T-helper 17 cell (primary cell): ENCODE measurements at regions not wholly inside any gene's neighbourhood (a gene's known extent, or its start where the extent isn't known, plus 50 kb on each side); places are given as distances from the start of the nearest gene placed in this dataset.
"Not testable (repeated sequence)": the region's sequence is repeated elsewhere in the genome, so short reads cannot be mapped to it uniquely, and the experiment has no call there.

ENCODE experiments used
- ATAC-seq: fragments of 150-1000 bp; cut with Tn5 transposase; 2 replicates; pipeline ENCODE4 v1.10.0; 2021; ENCODE audit warnings: mild to moderate bottlenecking, moderate library complexity
- DNase-seq, 3 donors: peaks; one replicate each; pipeline versions ENCODE4 v3.0.0 to v3.0.0-alpha.2; 2020 to 2021
- H3K9me3 ChIP-seq: one replicate; pipeline ENCODE4 v1.7.0; 2013; ENCODE audit warnings: low read length, mild to moderate bottlenecking; ENCODE audit not compliant: control insufficient read depth, poor library complexity, severe bottlenecking
- H3K27ac Mint-ChIP-seq: one replicate; pipeline ENCODE4 v1.8.0; 2022; ENCODE audit warnings: mild to moderate bottlenecking, moderate library complexity, mixed read lengths
- H3K27me3 Mint-ChIP-seq: one replicate; pipeline ENCODE4 v1.8.0; 2022; ENCODE audit warnings: mixed read lengths
- H3K36me3 Mint-ChIP-seq: one replicate; pipeline ENCODE4 v1.8.0; 2022; ENCODE audit warnings: low read depth, mixed read lengths
- H3K4me1 Mint-ChIP-seq: one replicate; pipeline ENCODE4 v1.8.0; 2022; ENCODE audit warnings: mild to moderate bottlenecking, mixed read lengths
- H3K4me3 Mint-ChIP-seq: one replicate; pipeline ENCODE4 v1.8.0; 2022; ENCODE audit warnings: mild to moderate bottlenecking, moderate library complexity, mixed read lengths

GRCh38 chr17:31770501-31770900 is 88.5 kb downstream of the COPRS start:
- not testable (repeated sequence) for ATAC-seq, H3K27ac Mint-ChIP-seq, H3K4me1 Mint-ChIP-seq, H3K27me3 Mint-ChIP-seq, H3K9me3 ChIP-seq, DNase-seq, H3K4me3 Mint-ChIP-seq, H3K36me3 Mint-ChIP-seq

GRCh38 chr17:31761836-31762510 is 97.1 kb downstream of the COPRS start:
- peaks cover 35% of the 10 kb centered on the region for H3K27me3 Mint-ChIP-seq
- H3K4me3 Mint-ChIP-seq, H3K36me3 Mint-ChIP-seq, H3K27ac Mint-ChIP-seq, H3K4me1 Mint-ChIP-seq, H3K9me3 ChIP-seq, DNase-seq, ATAC-seq: not testable (repeated sequence)

- ATAC-seq (no peak), DNase-seq (no peak)
- Mint-ChIP-seq H3K4me3 (no peak overlapping the region), H3K4me1 (no peaks in the 10 kb centered on the region), H3K27me3 (peaks cover 30% of the 10 kb centered on the region), H3K36me3 (peaks cover 2% of the 10 kb centered on the region), H3K27ac (no peak overlapping the region)
- H3K9me3 ChIP-seq, result no peaks in the 10 kb centered on the region
Measured at GRCh38 chr17:31758646-31759045, 100.4 kb downstream of the COPRS start.

- H3K27ac Mint-ChIP-seq, result no peak overlapping the region
- H3K27me3 Mint-ChIP-seq, result peaks cover 21% of the 10 kb centered on the region
- ATAC-seq (no peak), DNase-seq (no peak)
- H3K4me1 Mint-ChIP-seq, result no peaks in the 10 kb centered on the region
- H3K4me3 Mint-ChIP-seq, result no peak overlapping the region
- no peaks in the 10 kb centered on the region for H3K9me3 ChIP-seq
- peaks cover 2% of the 10 kb centered on the region for H3K36me3 Mint-ChIP-seq
Measured at GRCh38 chr17:31757097-31757496, 101.9 kb downstream of the COPRS start.

- no peak overlapping the region for H3K4me3 Mint-ChIP-seq
- DNase-seq, result no peak
- peaks cover 2% of the 10 kb centered on the region for H3K36me3 Mint-ChIP-seq
- peaks cover 6% of the 10 kb centered on the region for H3K27me3 Mint-ChIP-seq
- no peak overlapping the region for H3K27ac Mint-ChIP-seq
- H3K4me1 Mint-ChIP-seq, result no peaks in the 10 kb centered on the region
- no peaks in the 10 kb centered on the region for H3K9me3 ChIP-seq
- ATAC-seq, result no peak
Measured at GRCh38 chr17:31754239-31754945, 104.7 kb downstream of the COPRS start.

- no peak for DNase-seq
- H3K4me1 Mint-ChIP-seq, result no peaks in the 10 kb centered on the region
- no peaks in the 10 kb centered on the region for H3K9me3 ChIP-seq
- no peak overlapping the region for H3K4me3 Mint-ChIP-seq
- ATAC-seq, result no peak
- H3K27ac Mint-ChIP-seq, result no peak overlapping the region
- peaks cover 2% of the 10 kb centered on the region for H3K36me3 Mint-ChIP-seq
- H3K27me3 Mint-ChIP-seq, result peaks cover 6% of the 10 kb centered on the region
Measured at GRCh38 chr17:31753011-31753410, 106.0 kb downstream of the COPRS start.

- H3K9me3 ChIP-seq, result no peaks in the 10 kb centered on the region
- Mint-ChIP-seq H3K27ac (no peak overlapping the region), H3K36me3 (peaks cover 2% of the 10 kb centered on the region), H3K4me1 (no peaks in the 10 kb centered on the region), H3K27me3 (peaks cover 6% of the 10 kb centered on the region), H3K4me3 (no peak overlapping the region)
- no peak for ATAC-seq
- no peak for DNase-seq
Measured at GRCh38 chr17:31752584-31752983, 106.5 kb downstream of the COPRS start.

- no peak overlapping the region for H3K4me3 Mint-ChIP-seq
- peaks cover 2% of the 10 kb centered on the region for H3K36me3 Mint-ChIP-seq
- DNase-seq, result no peak
- no peak for ATAC-seq
- no peaks in the 10 kb centered on the region for H3K9me3 ChIP-seq
- peaks cover 13% of the 10 kb centered on the region for H3K27me3 Mint-ChIP-seq
- H3K27ac Mint-ChIP-seq, result no peak overlapping the region
- H3K4me1 Mint-ChIP-seq, result no peaks in the 10 kb centered on the region
Measured at GRCh38 chr17:31750578-31750977, 108.5 kb downstream of the COPRS start.

- Mint-ChIP-seq H3K27me3 (peaks cover 15% of the 10 kb centered on the region), H3K4me3 (no peak overlapping the region), H3K27ac (no peak overlapping the region), H3K4me1 (no peaks in the 10 kb centered on the region), H3K36me3 (no peaks in the 10 kb centered on the region)
- ATAC-seq, result no peak
- DNase-seq, result no peak
- H3K9me3 ChIP-seq, result no peaks in the 10 kb centered on the region
Measured at GRCh38 chr17:31748881-31749280, 110.2 kb downstream of the COPRS start.

GRCh38 chr17:31746884-31747495 is 112.1 kb downstream of the COPRS start:
- Mint-ChIP-seq H3K27ac (no peak overlapping the region), H3K4me3 (no peak overlapping the region), H3K27me3 (peaks cover 24% of the 10 kb centered on the region), H3K36me3 (no peaks in the 10 kb centered on the region), H3K4me1 (peaks cover 2% of the 10 kb centered on the region)
- DNase-seq (no peak), ATAC-seq (no peak)
- H3K9me3 ChIP-seq, result no peaks in the 10 kb centered on the region

GRCh38 chr17:31745964-31746600 is 113.0 kb downstream of the COPRS start:
- Mint-ChIP-seq H3K27ac (no peak overlapping the region), H3K36me3 (no peaks in the 10 kb centered on the region), H3K4me3 (no peak overlapping the region), H3K4me1 (peaks cover 2% of the 10 kb centered on the region), H3K27me3 (peaks cover 29% of the 10 kb centered on the region)
- no peak for ATAC-seq
- DNase-seq, result no peak
- H3K9me3 ChIP-seq, result no peaks in the 10 kb centered on the region

GRCh38 chr17:31744511-31744951 is 114.5 kb downstream of the COPRS start:
- no peak overlapping the region for H3K4me3 Mint-ChIP-seq
- no peak overlapping the region for H3K27ac Mint-ChIP-seq
- no peak for ATAC-seq

GRCh38 chr17:31743797-31744196 is 115.2 kb downstream of the COPRS start:
- no peaks in the 10 kb centered on the region for H3K9me3 ChIP-seq
- DNase-seq, result no peak
- Mint-ChIP-seq H3K27ac (no peak overlapping the region), H3K36me3 (no peaks in the 10 kb centered on the region), H3K4me1 (peaks cover 2% of the 10 kb centered on the region), H3K4me3 (no peak overlapping the region), H3K27me3 (peaks cover 50% of the 10 kb centered on the region)
- no peak for ATAC-seq

More at GRCh38 chr17:31744511-31744951, 114.5 kb downstream of the COPRS start:
- DNase-seq, result no peak
- H3K27me3 Mint-ChIP-seq, result peaks cover 44% of the 10 kb centered on the region
- no peaks in the 10 kb centered on the region for H3K36me3 Mint-ChIP-seq
- H3K9me3 ChIP-seq, result no peaks in the 10 kb centered on the region
- H3K4me1 Mint-ChIP-seq, result peaks cover 2% of the 10 kb centered on the region
